ENCODE measurements at regions not wholly inside any gene's neighbourhood (a gene's known extent, or its start where the extent isn't known, plus 50 kb on each side); places are given as distances from the start of the nearest gene placed in this dataset.
"Not testable (repeated sequence)": the region's sequence is repeated elsewhere in the genome, so short reads cannot be mapped to it uniquely, and the experiment has no call there.

DNA sequence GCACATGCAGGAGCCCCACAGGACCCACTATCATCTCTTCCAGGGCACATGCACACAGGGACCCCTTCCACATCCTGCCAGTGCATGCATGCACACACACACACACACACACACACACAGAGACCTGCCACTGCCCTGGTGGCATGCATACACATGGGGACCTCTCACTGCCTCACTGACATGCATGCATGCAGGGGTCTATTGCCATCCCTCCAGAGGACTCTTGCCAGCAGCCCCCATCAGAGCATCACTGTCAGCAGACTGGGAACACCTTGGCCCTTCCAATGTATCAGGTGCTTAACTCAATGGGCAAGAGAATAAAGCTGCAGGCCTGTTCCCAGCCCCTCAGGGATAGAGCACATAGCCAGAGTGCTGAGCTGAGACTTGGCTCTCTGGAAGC lies 433.6 kb upstream of the PPP1R2C start:
- DNase-seq (ENCODE audit: low read depth in 3 of 3, low spot score in 1 of 3), result no peak

DNA sequence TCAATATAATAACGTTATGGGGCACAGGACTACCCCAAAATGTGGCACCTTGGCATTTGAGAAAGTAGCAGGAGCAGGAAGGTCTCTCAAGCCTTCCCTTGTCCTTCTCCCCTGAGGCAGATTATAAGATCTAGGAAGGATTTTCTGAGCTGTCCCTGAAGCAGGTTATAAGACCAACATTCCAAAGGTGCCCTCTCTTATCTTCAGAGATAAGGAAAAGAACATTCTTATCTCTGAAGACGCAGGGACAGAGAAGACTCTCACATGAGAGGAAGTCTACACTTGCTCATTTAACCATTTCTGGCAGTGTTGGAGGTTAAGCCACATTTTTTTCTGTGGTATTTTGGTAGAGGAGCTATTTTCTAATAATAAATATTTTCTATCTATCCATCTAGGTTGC lies 437.9 kb upstream of the MAOA start:
- DNase-seq (ENCODE audit: low read depth in 3 of 3, low spot score in 1 of 3), result no peak

DNA sequence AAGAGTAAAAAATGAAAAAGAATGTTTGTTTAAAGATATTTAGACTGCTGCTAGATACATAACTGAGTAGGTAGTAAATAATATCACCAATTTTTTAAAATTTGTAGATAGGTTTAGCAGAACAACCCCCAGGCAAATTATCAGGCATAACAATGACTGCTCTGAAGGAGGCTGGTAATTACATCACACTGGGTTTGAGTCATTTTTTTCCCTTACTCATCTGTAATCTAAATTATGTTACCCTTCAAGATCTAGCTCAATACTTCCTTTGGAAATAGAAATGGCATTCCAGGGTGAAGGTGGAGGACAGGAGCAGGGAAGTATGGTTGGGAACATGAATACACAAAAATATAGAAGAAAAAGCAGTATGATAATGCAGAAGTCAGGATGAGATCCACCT lies 431.6 kb upstream of the MAOA start:
- no peak for DNase-seq (ENCODE audit: low read depth in 3 of 3, low spot score in 1 of 3)

DNA sequence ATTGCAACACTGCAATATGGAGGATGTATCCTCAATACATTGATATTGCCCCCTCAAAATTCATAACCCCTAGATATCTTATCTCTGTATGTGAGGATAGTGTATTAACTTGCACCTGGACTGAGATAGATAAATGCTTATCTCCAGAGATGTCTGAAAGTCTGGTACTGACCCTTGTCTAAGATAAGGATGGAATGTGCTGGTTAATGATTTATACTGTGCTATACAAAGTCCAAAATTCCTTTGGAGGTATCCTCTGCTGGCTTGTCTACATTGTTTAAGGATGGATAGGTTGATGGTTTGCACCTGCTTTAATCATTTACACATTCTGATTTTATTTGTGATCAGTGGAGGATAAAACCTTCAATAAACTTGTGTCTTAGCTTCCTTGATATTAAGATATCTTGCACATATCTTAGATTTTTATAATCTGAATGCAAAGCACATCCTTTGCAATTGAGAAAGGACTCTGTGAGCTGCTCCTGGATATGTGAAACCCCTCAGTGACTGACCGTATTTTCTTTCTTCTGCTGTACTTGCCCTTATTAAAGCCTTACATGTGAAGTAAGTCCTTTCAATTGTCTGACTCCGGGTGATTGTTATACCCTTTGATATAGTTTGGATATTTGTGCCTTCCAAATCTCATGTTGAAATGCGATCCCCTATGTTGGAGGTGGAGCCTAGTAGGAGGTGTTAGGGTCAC lies 430.3 kb upstream of the MAOA start:
- DNase-seq (ENCODE audit: low read depth in 3 of 3, low spot score in 1 of 3), result no peak

DNA sequence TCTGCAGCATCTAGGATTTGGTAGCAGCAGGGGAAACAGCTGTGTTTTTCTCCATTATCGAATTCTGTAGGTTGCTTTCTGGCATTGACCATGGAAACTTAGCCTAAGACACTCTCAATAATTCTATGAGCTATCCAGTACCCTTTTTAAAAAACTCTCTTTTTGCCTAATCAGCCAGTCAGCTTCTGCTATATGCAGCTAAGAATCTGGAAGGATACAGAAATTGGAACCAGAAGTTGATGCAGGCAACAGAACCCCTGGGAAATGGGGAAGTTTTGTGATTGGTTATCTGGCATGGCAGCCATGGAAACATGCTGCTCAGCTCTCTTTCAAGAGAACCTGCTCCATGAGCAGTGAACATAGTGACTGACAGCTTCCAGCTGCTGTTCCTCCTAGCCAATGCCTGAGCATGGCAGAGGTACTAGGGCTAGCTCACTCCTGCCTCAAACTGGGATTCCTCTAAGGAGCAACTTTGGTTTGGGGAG lies 417.6 kb upstream of the MAOA start:
- no peak for DNase-seq (ENCODE audit: low read depth in 3 of 3, low spot score in 1 of 3)

DNA sequence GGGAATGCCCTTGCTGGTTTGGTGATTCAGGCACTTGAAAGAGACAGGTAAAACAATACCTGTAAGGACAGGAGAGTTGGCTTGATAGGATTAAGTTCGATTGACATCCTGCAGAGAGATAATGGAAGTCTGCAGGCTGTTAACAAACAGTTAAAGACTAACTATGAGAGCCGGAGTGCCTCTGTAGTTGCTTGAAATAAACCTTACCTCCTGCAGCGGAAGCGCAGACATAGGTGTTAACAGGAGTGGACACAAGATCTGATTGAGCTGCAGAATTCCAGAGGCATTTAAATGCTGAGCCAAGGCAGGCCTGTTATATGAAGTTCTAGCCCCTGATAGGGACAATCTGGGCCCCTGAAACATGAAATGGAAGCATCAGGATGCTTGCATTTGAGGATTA lies 416.7 kb upstream of the MAOA start:
- DNase-seq (ENCODE audit: low read depth in 3 of 3, low spot score in 1 of 3), result no peak

DNA sequence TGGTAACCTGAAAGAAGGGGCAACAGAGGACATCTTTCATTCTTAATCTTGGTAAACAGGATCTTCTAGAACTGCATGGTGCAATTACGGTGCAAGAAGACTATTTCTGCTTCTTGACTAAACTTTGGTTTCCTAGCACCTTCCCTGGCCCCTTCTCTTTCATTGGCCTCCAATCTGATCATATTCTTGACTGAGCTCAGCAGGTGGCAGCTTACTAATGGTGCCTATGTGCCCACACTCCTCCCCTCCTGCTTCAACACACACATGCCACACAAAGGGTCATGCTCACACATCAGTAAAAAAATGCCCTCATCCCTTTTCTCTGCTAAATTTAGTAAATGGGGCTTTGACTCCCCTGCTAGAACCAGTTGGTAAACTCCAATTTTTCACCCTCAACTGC lies 400.5 kb upstream of the MAOA start:
- no peak for DNase-seq (ENCODE audit: low read depth in 3 of 3, low spot score in 1 of 3)

DNA sequence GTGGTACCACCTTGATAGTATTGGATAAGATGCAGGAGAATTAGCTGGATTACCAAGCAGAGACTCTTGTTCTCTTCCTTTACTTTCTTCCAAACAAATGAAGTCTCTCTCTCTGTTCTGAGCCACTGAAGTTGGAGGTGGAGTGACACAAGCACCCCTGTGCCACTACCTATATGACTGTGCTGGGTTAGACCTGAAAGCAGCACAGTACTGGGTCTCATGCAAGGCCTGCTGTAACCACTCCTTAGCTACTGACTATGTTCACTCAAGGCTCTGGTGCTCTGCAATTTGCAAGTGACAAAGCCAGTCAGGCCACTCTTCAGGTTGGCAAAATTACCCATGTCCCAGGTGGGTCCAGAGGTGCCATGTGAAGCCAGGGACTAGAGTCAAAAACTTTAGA lies 389.6 kb upstream of the MAOA start:
- DNase-seq (ENCODE audit: low read depth in 3 of 3, low spot score in 1 of 3), result no peak

DNA sequence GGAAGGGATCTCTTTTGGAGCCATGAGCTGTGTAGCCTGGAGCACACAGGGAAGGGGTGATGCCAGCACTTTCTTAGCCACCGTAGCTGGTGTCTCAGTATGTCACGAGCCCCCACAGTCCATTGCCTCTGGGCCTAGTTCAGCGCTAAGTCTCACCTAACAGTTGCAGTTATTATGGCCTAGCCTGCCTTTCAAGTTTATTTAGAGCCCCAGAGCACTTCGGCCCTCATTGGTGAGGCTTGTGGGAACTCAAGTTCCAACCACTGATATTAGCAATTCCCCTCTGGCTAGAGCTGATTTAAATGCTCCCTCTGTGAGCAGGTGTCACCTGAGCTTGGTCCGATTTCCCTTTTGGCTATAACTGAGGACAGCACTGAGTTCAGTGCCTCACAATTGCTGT lies 388.4 kb upstream of the MAOA start:
- DNase-seq (ENCODE audit: low read depth in 3 of 3, low spot score in 1 of 3), result no peak

DNA sequence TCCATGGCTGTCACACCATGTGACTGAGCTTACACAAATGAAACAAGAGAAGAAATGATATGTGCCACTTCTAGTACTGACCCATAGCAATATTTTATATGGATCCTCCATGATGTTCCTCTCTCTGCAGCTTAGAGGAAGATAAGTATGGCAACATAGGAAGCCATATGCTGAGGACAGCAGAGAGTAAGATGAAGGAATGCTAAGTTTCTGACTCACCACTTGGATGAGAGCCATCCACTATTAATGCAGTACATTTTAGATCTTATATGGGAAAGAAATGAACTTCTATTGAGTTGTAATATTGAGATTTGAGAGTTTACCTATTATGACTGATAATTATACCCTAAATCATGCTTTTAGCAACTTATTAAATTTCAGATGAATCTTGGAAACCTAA lies 386.9 kb upstream of the MAOA start:
- no peak for DNase-seq (ENCODE audit: low read depth in 3 of 3, low spot score in 1 of 3)

DNA sequence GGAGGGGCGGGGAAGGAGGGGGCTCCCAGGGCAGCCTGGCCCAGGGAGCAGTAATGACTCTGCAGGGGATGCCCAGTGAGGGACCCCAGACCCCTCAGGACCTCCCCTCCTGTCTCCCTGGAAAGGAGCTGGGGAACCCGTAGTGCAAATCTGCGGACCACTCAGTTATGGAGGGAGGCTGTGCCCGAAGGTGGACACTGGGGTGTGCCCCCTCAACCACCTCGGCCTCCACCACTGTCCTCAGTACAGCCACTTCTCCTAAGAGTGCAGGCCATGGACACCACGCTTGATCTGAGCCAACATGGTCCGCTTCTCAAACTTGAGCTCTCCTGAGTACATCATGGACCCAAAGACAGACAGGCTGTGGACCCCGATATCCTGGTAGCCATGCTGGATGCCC lies 378.2 kb upstream of the MAOA start:
- DNase-seq (ENCODE audit: low read depth in 3 of 3, low spot score in 1 of 3), result no peak

DNA sequence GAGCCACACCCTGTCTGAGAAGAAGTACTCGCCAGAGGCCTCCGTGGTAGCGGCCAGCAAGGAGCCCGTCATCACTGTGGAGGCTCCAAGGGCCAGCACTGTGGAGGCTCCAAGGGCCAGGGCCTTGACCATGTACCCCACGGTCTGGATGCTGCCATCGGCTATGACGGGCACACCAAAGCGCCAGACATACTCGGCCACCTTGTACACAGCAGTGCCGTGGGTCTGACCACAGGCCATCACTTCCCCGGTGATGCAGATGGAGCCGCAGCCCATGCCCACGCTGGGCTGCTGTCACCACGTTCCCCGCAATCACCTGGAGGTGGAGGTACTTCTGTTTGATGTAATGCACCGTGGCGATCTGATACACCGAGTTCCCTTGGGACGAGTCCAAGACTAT lies 377.7 kb upstream of the MAOA start:
- DNase-seq (ENCODE audit: low read depth in 3 of 3, low spot score in 1 of 3), result no peak

DNA sequence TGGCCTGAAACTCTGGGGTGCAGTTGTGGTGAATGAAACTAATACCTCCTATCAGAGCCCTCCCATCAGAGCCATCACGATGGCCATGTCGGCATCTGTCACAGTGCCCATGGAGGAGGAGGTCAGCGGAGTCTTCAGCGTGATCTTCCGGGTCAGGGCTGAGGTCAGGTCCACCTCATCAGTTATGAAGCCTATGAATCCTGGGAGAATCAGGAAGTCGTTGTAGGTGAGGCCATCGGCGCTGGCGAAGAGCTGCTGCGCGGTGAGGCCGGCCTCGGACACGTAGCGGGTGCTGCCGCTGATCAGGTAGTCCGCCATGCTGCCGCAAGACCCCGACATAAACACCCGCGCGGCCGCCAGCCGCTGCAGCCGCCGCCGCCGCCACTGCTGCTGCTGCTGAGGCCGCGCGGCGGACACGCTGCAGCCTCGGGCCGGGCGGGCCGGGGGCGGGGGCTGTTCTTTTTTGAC lies 376.7 kb upstream of the MAOA start:
- no peak for DNase-seq (ENCODE audit: low read depth in 3 of 3, low spot score in 1 of 3)

DNA sequence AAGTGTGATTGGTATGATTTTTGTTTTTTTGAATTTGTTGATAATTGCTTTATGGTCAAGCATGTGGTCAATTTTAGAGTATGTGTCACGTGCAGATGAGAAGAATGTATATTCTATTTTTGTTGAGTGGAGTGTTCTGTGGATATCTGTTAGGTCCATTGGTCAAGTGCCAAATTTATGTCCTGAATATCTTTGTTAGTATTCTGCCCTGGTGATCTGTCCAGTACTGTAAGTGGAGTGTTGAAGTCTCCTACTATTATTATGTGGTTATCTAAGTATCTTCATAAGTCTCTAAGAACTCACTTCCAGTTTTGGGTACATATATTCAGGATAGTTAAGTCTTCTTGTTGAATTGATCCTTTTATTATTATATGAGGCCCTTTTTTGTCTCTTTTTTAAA lies 372.9 kb upstream of the MAOA start:
- DNase-seq (ENCODE audit: low read depth in 3 of 3, low spot score in 1 of 3), result no peak

DNA sequence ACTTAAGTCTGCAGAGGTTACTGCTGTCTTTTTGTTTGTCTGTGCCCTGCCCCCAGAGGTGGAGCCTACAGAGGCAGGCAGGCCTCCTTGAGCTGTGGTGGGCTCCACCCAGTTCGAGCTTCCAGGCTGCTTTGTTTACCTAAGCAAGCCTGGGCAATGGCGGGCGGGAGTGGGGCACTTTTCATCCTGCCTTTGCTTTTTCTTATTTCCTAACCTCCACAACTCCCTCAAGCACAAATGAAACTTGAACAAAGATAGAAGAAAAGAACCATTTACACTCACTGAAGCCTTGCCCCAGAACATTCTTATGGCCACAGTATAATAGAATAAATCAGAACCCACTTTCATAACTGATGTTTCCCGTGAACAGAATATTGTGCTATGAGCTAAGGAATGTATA lies 344.5 kb upstream of the MAOA start:
- DNase-seq (ENCODE audit: low read depth in 3 of 3, low spot score in 1 of 3), result not testable (repeated sequence)

DNA sequence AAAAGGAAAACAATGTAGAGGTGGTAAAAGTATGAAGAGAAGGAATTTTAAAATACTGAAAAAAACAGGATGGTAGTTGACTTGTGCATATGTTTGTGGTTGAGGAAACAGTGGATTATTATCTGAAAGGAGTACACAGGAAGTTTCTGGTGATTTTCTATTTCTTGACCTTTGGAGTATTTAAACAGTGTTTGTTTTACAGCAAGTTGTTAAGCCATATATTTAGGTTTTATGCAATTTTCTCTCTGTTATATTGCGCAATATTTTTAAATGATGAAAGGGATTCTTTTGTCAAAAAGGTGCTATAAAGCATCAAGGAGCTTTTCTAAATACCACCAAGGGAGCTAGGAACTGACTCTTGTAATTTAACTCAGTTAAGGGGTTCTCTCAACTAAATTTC lies 343.1 kb upstream of the MAOA start:
- no peak for DNase-seq (ENCODE audit: low read depth in 3 of 3, low spot score in 1 of 3)

DNA sequence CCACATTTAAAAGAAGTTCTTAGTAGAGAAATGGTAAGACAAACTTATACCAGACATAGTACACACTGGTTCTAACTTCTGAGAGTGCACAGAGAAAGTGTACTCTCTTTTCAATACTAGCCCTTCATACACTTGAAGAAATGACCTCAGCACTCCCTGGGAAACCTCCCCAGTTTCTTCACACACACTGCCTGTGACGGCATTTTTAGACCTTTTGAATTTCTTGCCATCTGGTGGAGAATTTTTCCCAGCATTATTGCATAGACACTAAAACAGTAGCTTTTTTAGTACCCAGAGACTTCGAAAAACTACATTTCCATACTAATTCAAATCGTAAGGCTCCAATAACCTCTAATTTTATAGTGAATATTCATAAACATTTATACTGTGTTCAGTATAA lies 341.6 kb upstream of the MAOA start:
- DNase-seq (ENCODE audit: low read depth in 3 of 3, low spot score in 1 of 3), result no peak

DNA sequence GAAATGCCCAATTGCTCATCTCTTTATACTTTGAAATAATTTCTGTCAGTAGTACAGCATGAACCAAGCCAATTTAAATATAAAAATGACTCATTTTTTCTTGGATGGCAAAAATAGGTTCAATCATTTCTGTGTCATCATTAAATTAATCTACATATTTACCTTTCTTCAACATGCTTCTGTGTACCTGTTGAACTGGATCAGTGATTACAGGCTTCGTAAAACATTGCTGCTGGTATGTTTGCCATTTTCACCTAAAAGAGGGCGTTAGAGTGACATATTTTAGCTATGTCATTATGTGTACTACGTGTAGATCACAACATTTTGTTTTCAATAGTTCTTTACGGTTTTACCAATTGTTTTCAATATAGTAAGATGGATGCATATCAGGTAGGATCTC lies 340.5 kb upstream of the MAOA start:
- no peak for DNase-seq (ENCODE audit: low read depth in 3 of 3, low spot score in 1 of 3)

DNA sequence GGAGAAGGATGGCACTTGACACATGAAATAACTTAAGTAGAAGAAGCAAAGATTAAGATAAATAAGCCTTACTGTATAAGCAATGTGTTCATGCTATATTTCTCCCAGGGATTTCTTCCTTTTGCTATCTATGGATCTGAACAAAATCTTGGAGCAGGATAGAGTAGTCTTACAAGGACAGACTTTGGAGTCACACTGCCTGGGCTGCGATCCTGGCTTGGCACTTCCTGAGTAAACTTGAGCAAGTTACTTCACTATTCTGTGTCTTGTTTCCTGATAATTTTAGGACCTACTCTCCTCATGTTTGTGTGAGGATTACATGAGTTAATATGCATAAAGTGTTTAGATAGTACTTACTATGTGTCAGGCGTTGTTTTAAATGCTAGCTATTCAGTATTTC lies 340.0 kb upstream of the MAOA start:
- DNase-seq (ENCODE audit: low read depth in 3 of 3, low spot score in 1 of 3), result no peak

DNA sequence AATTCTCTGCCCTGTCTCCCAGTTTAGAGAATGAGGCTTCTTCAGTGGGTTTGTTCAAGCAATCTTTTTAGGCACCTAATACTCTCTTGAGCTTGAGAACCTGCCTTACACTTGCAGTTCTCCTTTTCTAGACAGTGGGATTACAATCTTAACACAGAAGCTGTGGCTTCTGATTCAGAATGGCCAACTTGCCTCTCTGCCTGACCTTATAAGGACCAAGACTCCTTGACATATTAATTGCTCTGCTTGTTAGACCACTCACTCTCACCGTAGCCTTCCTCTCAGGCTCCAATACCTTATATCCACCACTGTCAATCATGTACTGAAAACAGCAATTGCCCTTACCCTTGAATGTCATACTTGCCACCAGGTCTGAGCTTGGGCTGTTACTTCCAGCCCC lies 338.7 kb upstream of the MAOA start:
- no peak for DNase-seq (ENCODE audit: low read depth in 3 of 3, low spot score in 1 of 3)

DNA sequence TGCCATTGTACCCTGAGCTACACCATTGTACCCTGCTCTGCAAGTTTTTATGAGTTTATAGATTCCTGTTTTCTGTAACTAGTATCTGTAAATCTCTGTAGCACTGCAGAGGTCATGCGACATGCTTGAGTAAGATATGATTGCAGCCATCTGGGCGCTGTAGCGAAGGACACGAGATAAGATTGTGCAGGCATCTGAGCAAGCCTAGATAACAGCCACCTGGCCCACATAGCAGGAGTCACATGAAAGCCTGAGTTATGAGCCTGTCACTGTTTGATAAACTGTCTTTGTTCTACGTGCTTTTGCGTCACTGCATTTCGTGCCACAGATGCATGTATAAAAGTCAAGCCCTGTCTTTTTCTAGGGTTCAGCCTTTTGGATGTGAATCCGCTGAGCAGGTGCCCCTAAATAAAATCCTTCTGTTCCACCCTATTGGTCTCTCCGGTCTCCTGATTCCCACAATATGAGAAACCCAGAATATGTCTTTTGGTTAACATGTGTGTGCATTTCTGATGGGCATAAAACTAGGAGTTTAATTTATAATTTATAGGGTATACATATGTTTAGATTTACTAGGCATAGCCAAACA lies 327.6 kb upstream of the MAOA start:
- DNase-seq (ENCODE audit: low read depth in 3 of 3, low spot score in 1 of 3), result no peak

DNA sequence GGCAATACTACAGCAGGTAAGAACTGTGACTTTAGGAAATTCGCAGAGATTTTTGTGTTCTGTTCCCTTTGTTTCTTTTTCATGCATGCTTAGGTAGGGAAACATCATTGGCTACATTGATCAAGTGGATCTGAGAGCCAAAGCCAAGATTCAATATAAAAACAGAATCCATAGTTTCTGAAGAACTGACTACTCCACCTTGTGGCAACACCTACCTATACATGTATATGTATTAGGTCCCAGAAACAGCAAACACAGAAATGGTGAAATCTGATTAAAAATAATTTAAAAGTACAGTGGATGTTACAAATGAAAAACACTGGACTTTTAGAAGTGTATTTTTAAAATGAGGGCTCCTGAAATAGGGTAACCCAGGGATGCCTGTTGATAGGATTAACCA lies 322.6 kb upstream of the MAOA start:
- no peak for DNase-seq (ENCODE audit: low read depth in 3 of 3, low spot score in 1 of 3)

DNA sequence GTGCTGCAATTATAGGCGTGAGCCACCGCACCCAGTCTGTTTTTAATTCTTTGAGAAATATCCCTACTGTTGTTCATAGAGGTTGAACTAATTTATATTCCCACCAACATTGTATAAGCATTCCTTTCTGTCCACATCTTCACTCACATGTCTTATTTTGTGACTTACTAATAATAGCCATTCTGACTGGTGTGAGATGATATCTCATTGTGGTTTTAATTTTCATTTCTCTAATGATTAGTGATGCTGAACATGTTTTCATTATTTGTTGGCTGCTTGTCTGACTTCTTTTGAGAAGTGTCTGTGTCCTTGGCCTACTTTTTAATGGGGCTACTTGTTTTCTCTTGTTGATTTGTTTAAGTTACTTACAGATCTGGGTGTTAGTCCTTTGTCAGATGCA lies 310.9 kb upstream of the MAOA start:
- no peak for DNase-seq (ENCODE audit: low read depth in 3 of 3, low spot score in 1 of 3)
